ENCODE measurements at regions not wholly inside any gene's neighbourhood (a gene's known extent, or its start where the extent isn't known, plus 50 kb on each side); places are given as distances from the start of the nearest gene placed in this dataset.

GRCh38 chrX:96480081-96480480 lies 204.6 kb upstream of the DIAPH2 start:
- in situ Hi-C loops (cut with MboI) (no loop called here), intact Hi-C loops (cut with micrococcal nuclease; ENCODE audit: unreplicated experiment) (no loop called here)
- Histone ChIP-seq H4K20me1 (ENCODE audit: control insufficient read depth, insufficient read depth) (no peaks in the 10 kb centered on the region), H3K9ac (ENCODE audit: control insufficient read depth, insufficient read depth, low read length) (no peak overlapping the region), H3K4me2 (ENCODE audit: control insufficient read depth, insufficient read depth) (no peak overlapping the region), H3K4me3 (no peak overlapping the region), H3K9me3 (replicated peaks; ENCODE audit: control insufficient read depth, insufficient read depth, low read length) (no peaks in the 10 kb centered on the region), H3K27me3 (replicated peaks in 1 of 2; ENCODE audit: control insufficient read depth in 2 of 2, insufficient read depth in 2 of 2, low read length in 1 of 2) (no peaks in the 10 kb centered on the region), H3K79me2 (ENCODE audit: control insufficient read depth, insufficient read depth, low read length) (no peaks in the 10 kb centered on the region), H2AFZ (ENCODE audit: control insufficient read depth, low read depth, low read length) (no peak overlapping the region), H3K4me1 (ENCODE audit: control insufficient read depth, insufficient read depth, low read length) (no peaks in the 10 kb centered on the region), H3K36me3 (ENCODE audit: control insufficient read depth in 2 of 2, insufficient read depth in 2 of 2, low read length in 1 of 2) (no peaks in the 10 kb centered on the region), H3K27ac (ENCODE audit: control insufficient read depth, insufficient read depth) (no peak overlapping the region)
- ATAC-seq (no peak), FAIRE-seq (no peak), DNase-seq (ENCODE audit: low read depth, low spot score) (no peak)
- TF ChIP-seq IKZF1 (conservative IDR thresholded peaks at IDR 0.05), result no peak
- no peak for TF ChIP-seq ZNF24 (IDR thresholded peaks at IDR 0.05)
- no peak for TF ChIP-seq GABPA (IDR thresholded peaks at IDR 0.05; ENCODE audit: low read depth)
- TF ChIP-seq EGR1 (IDR thresholded peaks at IDR 0.05; ENCODE audit: borderline replicate concordance in 1 of 2, low read depth in 2 of 2, low read length in 2 of 2), result no peak
- no peak for TF ChIP-seq CREM (IDR thresholded peaks at IDR 0.05; ENCODE audit: low read depth)
- TF ChIP-seq MTA3 (IDR thresholded peaks at IDR 0.05; ENCODE audit: borderline replicate concordance, low read length), result no peak
- no peak for TF ChIP-seq NFYA (IDR thresholded peaks at IDR 0.05; ENCODE audit: borderline replicate concordance, low read depth, low read length)
- TF ChIP-seq POLR2AphosphoS2 (IDR thresholded peaks at IDR 0.05; ENCODE audit: low read depth, low read length), result no peak
- no peak for TF ChIP-seq GATAD2B (conservative IDR thresholded peaks at IDR 0.05; ENCODE audit: low read depth)
- no peak for TF ChIP-seq NFYB (IDR thresholded peaks at IDR 0.05; ENCODE audit: insufficient read depth, low read depth, low read length)
- no peak for TF ChIP-seq ATF2 (IDR thresholded peaks at IDR 0.05; ENCODE audit: low read length)
- TF ChIP-seq CEBPZ (IDR thresholded peaks at IDR 0.05; ENCODE audit: low read depth, low read length), result no peak
- ChIA-PET POLR2A (no interaction called here), CTCF (no interaction called here), RAD21 (ENCODE audit: unreplicated experiment) (no interaction called here), SMC1A (ENCODE audit: uncharacterized antibody, unreplicated experiment) (no interaction called here)
- no TSS peak for BruUV-seq (replicated peaks)
- 38% methylated on average over 5 of the region's 5 CpGs for WGBS (ENCODE audit: insufficient coverage, insufficient replicate concordance, low lambda C conversion rate, missing lambda C conversion rate)

Data from GM12878 (cell line).